ENCODE measurements at regions not wholly inside any gene's neighbourhood (a gene's known extent, or its start where the extent isn't known, plus 50 kb on each side); places are given as distances from the start of the nearest gene placed in this dataset.

DNA sequence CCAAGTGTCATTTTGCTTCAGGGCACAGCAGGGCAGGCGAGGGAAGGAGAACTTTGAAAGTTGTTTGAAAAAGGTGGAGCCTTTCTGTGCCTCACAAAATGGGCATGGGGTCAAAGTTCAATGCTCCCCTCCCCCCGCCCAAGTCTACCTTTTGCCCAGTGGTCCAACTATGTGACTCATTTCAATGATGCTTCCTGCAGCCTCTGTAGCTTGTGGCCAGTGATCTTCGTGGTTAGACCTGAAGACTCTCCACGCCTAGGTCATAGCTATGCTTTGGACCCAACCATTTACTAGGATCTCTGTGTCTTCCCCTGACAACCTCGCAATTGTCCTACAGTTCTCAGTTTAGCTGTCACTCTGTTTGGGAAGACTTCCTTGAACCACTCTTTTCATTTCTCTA, 280.3 kb upstream of the GJB5 start:
- peaks cover 0 to 26% (median 4%) of the 10 kb centered on the region in 3 donors for H3K27me3 ChIP-seq
- TF ChIP-seq POLR2A (IDR thresholded peaks at IDR 0.05) (no peak), EP300 (IDR thresholded peaks at IDR 0.05) (no peak), POLR2AphosphoS5 (IDR thresholded peaks at IDR 0.05) (no peak)
- TF ChIP-seq, protein P1, sequence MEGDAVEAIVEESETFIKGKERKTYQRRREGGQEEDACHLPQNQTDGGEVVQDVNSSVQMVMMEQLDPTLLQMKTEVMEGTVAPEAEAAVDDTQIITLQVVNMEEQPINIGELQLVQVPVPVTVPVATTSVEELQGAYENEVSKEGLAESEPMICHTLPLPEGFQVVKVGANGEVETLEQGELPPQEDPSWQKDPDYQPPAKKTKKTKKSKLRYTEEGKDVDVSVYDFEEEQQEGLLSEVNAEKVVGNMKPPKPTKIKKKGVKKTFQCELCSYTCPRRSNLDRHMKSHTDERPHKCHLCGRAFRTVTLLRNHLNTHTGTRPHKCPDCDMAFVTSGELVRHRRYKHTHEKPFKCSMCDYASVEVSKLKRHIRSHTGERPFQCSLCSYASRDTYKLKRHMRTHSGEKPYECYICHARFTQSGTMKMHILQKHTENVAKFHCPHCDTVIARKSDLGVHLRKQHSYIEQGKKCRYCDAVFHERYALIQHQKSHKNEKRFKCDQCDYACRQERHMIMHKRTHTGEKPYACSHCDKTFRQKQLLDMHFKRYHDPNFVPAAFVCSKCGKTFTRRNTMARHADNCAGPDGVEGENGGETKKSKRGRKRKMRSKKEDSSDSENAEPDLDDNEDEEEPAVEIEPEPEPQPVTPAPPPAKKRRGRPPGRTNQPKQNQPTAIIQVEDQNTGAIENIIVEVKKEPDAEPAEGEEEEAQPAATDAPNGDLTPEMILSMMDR (IDR thresholded peaks at IDR 0.05) = no peak

DNA sequence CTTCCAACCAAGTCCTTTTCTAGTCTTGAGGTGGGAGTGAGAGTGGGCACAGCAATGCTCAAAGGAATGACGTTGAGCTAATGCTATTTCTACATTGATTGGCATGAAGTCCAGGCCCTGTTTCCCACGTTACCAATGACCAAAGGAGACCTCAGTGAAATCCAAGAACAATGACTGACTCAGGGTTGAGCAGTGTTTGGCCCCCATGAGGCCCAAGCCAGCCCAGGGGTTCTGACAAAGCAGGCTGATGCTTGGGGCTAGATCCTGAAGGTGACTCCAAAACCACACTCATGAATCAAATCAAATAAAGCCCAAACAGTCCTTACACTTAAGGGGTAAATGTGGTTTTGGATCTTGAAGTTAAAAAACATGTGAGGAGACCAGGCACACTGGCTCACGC, 278.5 kb upstream of the GJB5 start:
- H3K27me3 ChIP-seq = peaks cover 0 to 20% (median 4%) of the 10 kb centered on the region in 3 donors
- TF ChIP-seq POLR2A (IDR thresholded peaks at IDR 0.05) = no peak
- no peak for TF ChIP-seq POLR2AphosphoS5 (IDR thresholded peaks at IDR 0.05)
- no peak for TF ChIP-seq EP300 (IDR thresholded peaks at IDR 0.05)
- TF ChIP-seq, protein P1 (IDR thresholded peaks at IDR 0.05) = no peak
- intact Hi-C loops (cut with DNase I) = no loop called here
- 57 to 62% methylated on average over 3 of the region's 3 CpGs for WGBS, 2 donors
- H3K4me3 ChIP-seq = no peak overlapping the region
- no peak overlapping the region for H3K27ac ChIP-seq
- no peaks in the 10 kb centered on the region for H3K4me1 ChIP-seq
- H3K9me3 ChIP-seq = no peaks in the 10 kb centered on the region
- DNase-seq = no peak
- no peaks in the 10 kb centered on the region for H3K36me3 ChIP-seq

More for the DNA sequence above, 280.3 kb upstream of the GJB5 start:
- Histone ChIP-seq H3K36me3 (no peaks in the 10 kb centered on the region), H3K4me3 (no peak overlapping the region), H3K4me1 (no peaks in the 10 kb centered on the region), H3K27ac (no peak overlapping the region), H3K9me3 (no peaks in the 10 kb centered on the region)
- 53 to 65% methylated on average over 5 of the region's 5 CpGs for WGBS, 2 donors
- intact Hi-C loops (cut with DNase I) = no loop called here
- DNase-seq = no peak

DNA sequence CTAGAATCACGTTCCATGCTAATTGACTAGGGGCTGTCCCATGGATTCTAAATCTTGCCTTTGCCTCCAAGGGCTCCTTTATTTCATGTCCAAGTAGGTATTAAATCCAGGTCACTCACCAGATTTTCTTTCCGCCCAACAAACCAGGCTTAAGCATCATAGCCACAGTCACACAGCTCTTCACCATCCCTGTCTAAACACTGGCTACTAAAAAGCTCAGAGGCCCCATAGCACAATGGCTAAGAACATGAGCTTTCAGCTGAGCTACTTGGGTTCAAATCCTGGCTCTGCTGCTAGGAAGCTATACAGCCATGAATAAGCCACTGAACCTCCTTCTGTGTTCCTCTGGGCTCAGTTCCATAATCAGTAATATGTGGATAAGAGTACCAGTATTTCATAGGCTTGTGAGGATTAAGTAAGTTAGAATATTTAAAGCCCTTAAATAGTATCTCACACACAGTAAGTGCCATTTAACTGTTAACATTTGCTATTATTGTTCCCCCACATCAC, 277.2 kb upstream of the GJB5 start:
- Histone ChIP-seq H3K27ac (no peak overlapping the region), H3K27me3 (peaks cover 0 to 12% (median 4%) of the 10 kb centered on the region in 3 donors), H3K9me3 (no peaks in the 10 kb centered on the region), H3K4me3 (no peak overlapping the region), H3K4me1 (no peaks in the 10 kb centered on the region), H3K36me3 (no peaks in the 10 kb centered on the region)
- WGBS, 2 donors = 78 to 88% methylated on average over 2 of the region's 2 CpGs
- no peak for DNase-seq
- TF ChIP-seq POLR2AphosphoS5 (IDR thresholded peaks at IDR 0.05) (no peak), EP300 (IDR thresholded peaks at IDR 0.05) (no peak), POLR2A (IDR thresholded peaks at IDR 0.05) (no peak)
- TF ChIP-seq, protein P1 (IDR thresholded peaks at IDR 0.05) = no peak
- intact Hi-C loops (cut with DNase I) = no loop called here

DNA sequence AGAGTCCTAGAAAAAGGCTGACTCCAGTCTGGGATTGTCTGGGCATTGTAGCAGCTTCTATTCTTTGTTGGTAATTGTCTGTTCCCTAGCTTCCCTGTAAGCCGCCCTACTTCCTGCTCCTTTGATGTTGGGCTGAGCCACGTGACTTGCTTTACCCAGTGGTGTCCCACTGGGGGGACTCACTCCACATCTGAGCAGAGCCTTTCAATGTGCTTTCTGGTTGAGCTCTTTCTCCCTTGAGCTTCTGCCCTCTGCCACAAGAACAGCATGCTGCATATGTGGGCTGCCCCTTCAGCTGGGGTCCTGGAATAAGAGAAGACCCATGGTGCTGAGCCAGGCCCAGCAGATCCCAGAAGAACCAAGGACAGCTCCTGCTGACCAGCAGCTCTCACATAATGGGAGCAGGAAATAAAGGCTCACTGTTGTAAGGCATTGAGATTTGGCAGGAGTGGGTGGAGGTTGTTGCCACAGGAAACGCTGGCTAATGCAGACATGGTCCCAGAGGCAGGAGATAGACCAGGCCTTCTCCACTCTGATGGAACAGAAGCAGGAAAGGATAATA, 276.3 kb upstream of the GJB5 start:
- Histone ChIP-seq H3K36me3 (no peaks in the 10 kb centered on the region), H3K4me3 (no peak overlapping the region), H3K27ac (no peak overlapping the region), H3K9me3 (no peaks in the 10 kb centered on the region), H3K27me3 (peaks cover 0 to 12% (median 4%) of the 10 kb centered on the region in 3 donors), H3K4me1 (no peaks in the 10 kb centered on the region)
- intact Hi-C loops (cut with DNase I) = no loop called here
- 27 to 29% methylated on average over 3 of the region's 3 CpGs for WGBS, 2 donors
- DNase-seq = no peak
- TF ChIP-seq, protein P1 (IDR thresholded peaks at IDR 0.05) = no peak
- TF ChIP-seq EP300 (IDR thresholded peaks at IDR 0.05) (no peak), POLR2AphosphoS5 (IDR thresholded peaks at IDR 0.05) (no peak), POLR2A (IDR thresholded peaks at IDR 0.05) (no peak)

- no peak for DNase-seq
- intact Hi-C loops (cut with DNase I) = no loop called here
- Histone ChIP-seq H3K36me3 (no peaks in the 10 kb centered on the region), H3K27me3 (peaks cover 0 to 12% (median 3%) of the 10 kb centered on the region in 3 donors), H3K9me3 (no peaks in the 10 kb centered on the region), H3K4me1 (no peaks in the 10 kb centered on the region), H3K27ac (no peak overlapping the region), H3K4me3 (no peak overlapping the region)
- 15 to 26% methylated on average over 5 of the region's 5 CpGs for WGBS, 2 donors
- TF ChIP-seq POLR2AphosphoS5 (IDR thresholded peaks at IDR 0.05) (no peak), EP300 (IDR thresholded peaks at IDR 0.05) (no peak)
- TF ChIP-seq, protein P1 (IDR thresholded peaks at IDR 0.05) = no peak
Measured at GRCh38 chr1:34479731-34480130, 275.1 kb upstream of the GJB5 start.

Data from sigmoid colon (tissue), 6 donors.